ENCODE measurements at regions not wholly inside any gene's neighbourhood (a gene's known extent, or its start where the extent isn't known, plus 50 kb on each side); places are given as distances from the start of the nearest gene placed in this dataset.

DNA sequence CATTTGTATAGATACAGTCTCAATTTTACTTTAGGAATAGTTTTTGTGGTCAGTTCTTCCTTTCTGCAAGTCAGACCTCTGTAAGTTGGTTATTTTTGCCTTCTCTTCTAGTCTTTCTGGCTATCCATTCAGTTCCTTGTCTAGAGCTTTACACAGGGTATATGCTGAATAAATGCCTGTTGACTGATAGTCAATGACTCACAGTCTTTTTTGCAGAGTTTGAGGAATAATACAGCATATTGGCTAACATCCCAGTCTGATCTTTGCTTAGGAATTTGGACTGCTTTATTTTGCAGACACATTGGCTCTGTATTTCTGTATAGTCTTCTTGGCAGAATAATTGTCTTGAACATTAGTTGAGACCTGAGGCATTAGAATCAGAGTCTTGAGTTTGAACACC is 132.4 kb downstream of the MAGEC1 start:
- TF ChIP-seq, protein P1, sequence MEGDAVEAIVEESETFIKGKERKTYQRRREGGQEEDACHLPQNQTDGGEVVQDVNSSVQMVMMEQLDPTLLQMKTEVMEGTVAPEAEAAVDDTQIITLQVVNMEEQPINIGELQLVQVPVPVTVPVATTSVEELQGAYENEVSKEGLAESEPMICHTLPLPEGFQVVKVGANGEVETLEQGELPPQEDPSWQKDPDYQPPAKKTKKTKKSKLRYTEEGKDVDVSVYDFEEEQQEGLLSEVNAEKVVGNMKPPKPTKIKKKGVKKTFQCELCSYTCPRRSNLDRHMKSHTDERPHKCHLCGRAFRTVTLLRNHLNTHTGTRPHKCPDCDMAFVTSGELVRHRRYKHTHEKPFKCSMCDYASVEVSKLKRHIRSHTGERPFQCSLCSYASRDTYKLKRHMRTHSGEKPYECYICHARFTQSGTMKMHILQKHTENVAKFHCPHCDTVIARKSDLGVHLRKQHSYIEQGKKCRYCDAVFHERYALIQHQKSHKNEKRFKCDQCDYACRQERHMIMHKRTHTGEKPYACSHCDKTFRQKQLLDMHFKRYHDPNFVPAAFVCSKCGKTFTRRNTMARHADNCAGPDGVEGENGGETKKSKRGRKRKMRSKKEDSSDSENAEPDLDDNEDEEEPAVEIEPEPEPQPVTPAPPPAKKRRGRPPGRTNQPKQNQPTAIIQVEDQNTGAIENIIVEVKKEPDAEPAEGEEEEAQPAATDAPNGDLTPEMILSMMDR (IDR thresholded peaks at IDR 0.05) = no peak
- TF ChIP-seq RCOR1 (IDR thresholded peaks at IDR 0.05; ENCODE audit: low read length) = no peak
- TF ChIP-seq NRF1 (IDR thresholded peaks at IDR 0.05; ENCODE audit: low read depth, low read length) = no peak
- no peak for TF ChIP-seq EP300 (IDR thresholded peaks at IDR 0.05; ENCODE audit: borderline replicate concordance in 1 of 2, low read depth in 1 of 2, low read length in 1 of 2)
- no peak for TF ChIP-seq YY1 (IDR thresholded peaks at IDR 0.05; ENCODE audit: low read depth)
- TF ChIP-seq GABPA (IDR thresholded peaks at IDR 0.05; ENCODE audit: low read depth) = no peak

Data from SK-N-SH (cell line).